K562 (cell line): ENCODE measurements at regions not wholly inside any gene's neighbourhood (a gene's known extent, or its start where the extent isn't known, plus 50 kb on each side); places are given as distances from the start of the nearest gene placed in this dataset.

Experiments used
- ATAC-seq: fragments of 200-7000 bp; cut with Tn5 transposase; 3 replicates; pipeline ENCODE4 v1.9.1; 2020; ENCODE audit warnings: moderate library complexity
- BruUV-seq: library from RNA; stranded (reverse); fragments of 400-500 nt; replicated peaks from 2 replicates; lab custom pipeline; 2021; lab: Mats Ljungman, UMichigan
- CTCF ChIA-PET: fragments of 300-600 bp; formaldehyde crosslinking; extraction: SDS; loops from one replicate; lab custom pipeline; 2021; ENCODE audit warnings: low intra/inter-chr PET ratio; lab: Yijun Ruan, JAX
- POLR2A ChIA-PET: fragments of 300-600, 350-650 bp; sonication (Branson Sonifier 250); formaldehyde crosslinking; extraction: SDS; loops from one replicate; lab custom pipeline; 2021; ENCODE audit warnings: antibody characterized with exemption, inconsistent platforms; lab: Yijun Ruan, JAX
- DNase-seq, 4 experiments: peaks; one replicate each; pipeline versions ENCODE4 v3.0.0 to v3.0.0-alpha.2; 2011 to 2018; ENCODE audit warnings: low spot score in 3 of 4, mixed read lengths in 3 of 4; ENCODE audit errors: extremely low read depth in 1 of 4
- FAIRE-seq: peaks from 2 replicates; lab custom pipeline; 2011; peaks lifted over from hg19 to GRCh38; lab: Jason Lieb, UNC
- H2AFZ ChIP-seq: 2 replicates; pipeline ENCODE4 v1.6.0; 2011; ENCODE audit warnings: low read depth, low read length, control low read depth, inconsistent platforms
- H3K27ac ChIP-seq: fragments of 200-600 bp; 3 replicates; pipeline ENCODE4 v1.8.0; 2011; ENCODE audit warnings: low read depth, mild to moderate bottlenecking, control low read depth, inconsistent platforms, low read length, moderate library complexity, mixed read lengths; ENCODE audit errors: extremely low read depth
- H3K27me3 ChIP-seq, 2 experiments: fragments of 300-600 bp in 1 of 2; 2 replicates in 1 of 2; 3 replicates in 1 of 2; pipeline versions ENCODE4 v1.6.0 to v1.8.0; 2011; ENCODE audit warnings: inconsistent platforms in 2 of 2, low read length in 2 of 2, mild to moderate bottlenecking in 1 of 2, mixed read lengths in 1 of 2, moderate library complexity in 1 of 2; ENCODE audit not compliant: control insufficient read depth in 2 of 2, insufficient read depth in 2 of 2
- H3K36me3 ChIP-seq: fragments of 300-600 bp; 3 replicates; pipeline ENCODE4 v1.8.0; 2011; ENCODE audit warnings: mild to moderate bottlenecking, low read length, inconsistent platforms; ENCODE audit not compliant: control insufficient read depth, insufficient read depth
- H3K4me1 ChIP-seq, 2 experiments: fragments of 200-600 bp in 1 of 2; replicated peaks in 1 of 2; 2 replicates in 1 of 2; 3 replicates in 1 of 2; pipeline versions ENCODE4 v1.5.1 to v1.8.0; 2011; ENCODE audit warnings: inconsistent platforms in 2 of 2, low read length in 2 of 2, mild to moderate bottlenecking in 1 of 2, mixed read lengths in 1 of 2, moderate library complexity in 1 of 2; ENCODE audit not compliant: control insufficient read depth in 2 of 2, insufficient read depth in 2 of 2
- H3K4me2 ChIP-seq: 2 replicates; pipeline ENCODE4 v1.6.1; 2011; ENCODE audit warnings: low read length, control low read depth, inconsistent platforms, mixed read lengths; ENCODE audit not compliant: insufficient read depth
- H3K4me3 ChIP-seq: fragments of 200-600 bp; sonication (generic), shearing (Covaris generic); 2 replicates; pipeline ENCODE4 v1.5.1; 2016; ENCODE audit warnings: control low read depth, inconsistent platforms
- H3K79me2 ChIP-seq: fragments of 200-600 bp; 3 replicates; pipeline ENCODE4 v1.8.0; 2011; ENCODE audit warnings: low read length, inconsistent platforms; ENCODE audit not compliant: control insufficient read depth, insufficient read depth
- H3K9ac ChIP-seq, 2 experiments: 2 replicates each; pipeline versions ENCODE4 v1.6.0 to v1.6.1; 2011; ENCODE audit warnings: low read depth in 2 of 2, low read length in 2 of 2, control low read depth in 1 of 2, inconsistent platforms in 1 of 2, mild to moderate bottlenecking in 1 of 2, mixed read lengths in 1 of 2; ENCODE audit not compliant: insufficient read depth in 1 of 2
- H3K9me1 ChIP-seq: one replicate; pipeline ENCODE4 v1.6.0; 2011; ENCODE audit warnings: inconsistent platforms, mild to moderate bottlenecking, low read length, moderate library complexity; ENCODE audit not compliant: control insufficient read depth, insufficient read depth
- H3K9me3 ChIP-seq: replicated peaks from 2 replicates; pipeline ENCODE4 v1.5.1; 2011; ENCODE audit warnings: low read depth, low read length, inconsistent platforms; ENCODE audit not compliant: control insufficient read depth, insufficient read depth
- H4K20me1 ChIP-seq: replicated peaks from 2 replicates; pipeline ENCODE4 v1.6.1; 2011; ENCODE audit warnings: low read length, inconsistent platforms, mixed read lengths; ENCODE audit not compliant: control insufficient read depth, insufficient read depth
- EP300 ChIP-seq: IDR thresholded peaks from 2 replicates; pipeline ENCODE4 v1.6.1; 2012; ENCODE audit warnings: low read length, improper control_type of control experiment
- MBD2 ChIP-seq: sonication (generic); IDR thresholded peaks from 2 replicates; pipeline ENCODE4 v1.6.1; 2016; ENCODE audit warnings: low read depth, borderline replicate concordance
- PML ChIP-seq: IDR thresholded peaks from 2 replicates; pipeline ENCODE4 v1.6.1; 2012; ENCODE audit warnings: low read length, inconsistent platforms
- RFX5 ChIP-seq: IDR thresholded peaks from 2 replicates; pipeline ENCODE4 v1.6.1; 2011; ENCODE audit warnings: low read depth, mild to moderate bottlenecking, improper control_type of control experiment, low read length
- TEAD4 ChIP-seq, 2 experiments: sonication (generic) in 1 of 2; formaldehyde crosslinking in 1 of 2; IDR thresholded peaks; 2 replicates each; pipeline versions ENCODE4 v1.6.1 to v1.8.0; 2012 to 2022; ENCODE audit warnings: borderline replicate concordance in 1 of 2, inconsistent platforms in 1 of 2, low read length in 1 of 2, mild to moderate bottlenecking in 1 of 2, missing genetic modification reagents in 1 of 2
- ZFP1 ChIP-seq: fragments of 450-650 bp; formaldehyde crosslinking; IDR thresholded peaks from 2 replicates; pipeline ENCODE4 v1.4.0; 2020; ENCODE audit warnings: mild to moderate bottlenecking, mixed read lengths
- ZNF232 ChIP-seq: sonication (generic); formaldehyde crosslinking; IDR thresholded peaks from 2 replicates; pipeline ENCODE4 v1.8.0; 2022; ENCODE audit warnings: mild to moderate bottlenecking, missing genetic modification reagents
- ZNF668 ChIP-seq: fragments of 250-450 bp; sonication (Bioruptor Pico); IDR thresholded peaks from 2 replicates; pipeline ENCODE4 v1.8.0; 2022; ENCODE audit warnings: mild to moderate bottlenecking, inconsistent platforms
- WGBS: fragments of 100-300 bp; shearing (Covaris generic); methylation state at CpG from one replicate; pipeline ENCODE4 v1.1.6; 2016; ENCODE audit warnings: low coverage, mixed read lengths; ENCODE audit not compliant: insufficient coverage; ENCODE audit errors: missing lambda C conversion rate; 5-methylcytosine and 5-hydroxymethylcytosine counted together
- in situ Hi-C: fragments of 300-500 bp; cut with MboI; formaldehyde crosslinking; loops from 4 replicates; pipeline ENCODE4 v1.15.0; 2018; ENCODE audit warnings: inconsistent platforms, mixed read lengths
- intact Hi-C: fragments of 100-400 bp; cut with micrococcal nuclease; formaldehyde crosslinking; loops from 2 replicates; pipeline ENCODE4 v1.14.2; 2022
- TF ChIP-seq, protein P1 (sequence below): fragments of 450-650 bp; IDR thresholded peaks from 2 replicates; pipeline ENCODE4 v1.6.1; 2016; ENCODE audit warnings: borderline replicate concordance

DNA sequence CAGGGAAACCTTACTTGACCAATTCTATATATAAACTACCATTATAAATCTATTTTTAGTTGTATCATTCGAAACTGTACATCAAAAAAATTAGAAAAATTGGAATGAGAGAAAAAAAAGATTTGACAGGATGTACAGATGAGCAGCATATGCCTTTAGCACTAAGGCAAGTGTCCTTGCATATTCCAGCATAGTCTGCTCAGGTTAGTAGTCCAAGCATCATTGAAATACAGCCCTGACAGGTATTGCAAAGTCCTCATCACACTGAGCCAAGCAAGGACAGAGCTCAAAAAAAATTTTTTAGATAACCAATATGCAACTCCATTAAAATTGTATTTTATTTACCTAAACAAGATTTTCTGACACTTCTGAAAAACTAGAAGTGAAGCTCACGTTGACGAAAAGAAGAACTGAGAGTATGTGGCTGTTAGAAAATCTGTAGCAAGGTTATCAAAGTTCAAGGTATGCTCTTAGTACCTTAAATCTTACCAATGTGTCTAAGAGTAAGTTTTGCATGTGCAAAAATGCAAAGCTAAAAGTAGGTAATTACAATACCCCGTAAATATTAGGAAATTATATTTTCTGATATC, 465.6 kb upstream of the ADGRL4 start:
- H3K9ac ChIP-seq: no peak overlapping the region
- H3K9me1 ChIP-seq: no peaks in the 10 kb centered on the region
- no peak overlapping the region for H3K4me3 ChIP-seq
- H3K27me3 ChIP-seq: no peaks in the 10 kb centered on the region
- no peak overlapping the region for H2AFZ ChIP-seq
- H3K36me3 ChIP-seq: no peaks in the 10 kb centered on the region
- DNase-seq (no peak), ATAC-seq (no peak)
- intact Hi-C loops (no loop called here), in situ Hi-C loops (no loop called here)
- CTCF ChIA-PET: no interaction called here
- no peak overlapping the region for H3K4me2 ChIP-seq
- WGBS: 0% methylated on average over 4 of the region's 4 CpGs
- no peaks in the 10 kb centered on the region for H4K20me1 ChIP-seq
- H3K79me2 ChIP-seq: no peaks in the 10 kb centered on the region
- no peaks in the 10 kb centered on the region for H3K9me3 ChIP-seq
- no TSS peak for BruUV-seq
- POLR2A ChIA-PET: no interaction called here
- no peaks in the 10 kb centered on the region for H3K4me1 ChIP-seq
- no peak for TF ChIP-seq RFX5
- no peak for TF ChIP-seq EP300
- no peak for TF ChIP-seq ZNF232
- no peak for TF ChIP-seq PML
- TF ChIP-seq, protein P1, sequence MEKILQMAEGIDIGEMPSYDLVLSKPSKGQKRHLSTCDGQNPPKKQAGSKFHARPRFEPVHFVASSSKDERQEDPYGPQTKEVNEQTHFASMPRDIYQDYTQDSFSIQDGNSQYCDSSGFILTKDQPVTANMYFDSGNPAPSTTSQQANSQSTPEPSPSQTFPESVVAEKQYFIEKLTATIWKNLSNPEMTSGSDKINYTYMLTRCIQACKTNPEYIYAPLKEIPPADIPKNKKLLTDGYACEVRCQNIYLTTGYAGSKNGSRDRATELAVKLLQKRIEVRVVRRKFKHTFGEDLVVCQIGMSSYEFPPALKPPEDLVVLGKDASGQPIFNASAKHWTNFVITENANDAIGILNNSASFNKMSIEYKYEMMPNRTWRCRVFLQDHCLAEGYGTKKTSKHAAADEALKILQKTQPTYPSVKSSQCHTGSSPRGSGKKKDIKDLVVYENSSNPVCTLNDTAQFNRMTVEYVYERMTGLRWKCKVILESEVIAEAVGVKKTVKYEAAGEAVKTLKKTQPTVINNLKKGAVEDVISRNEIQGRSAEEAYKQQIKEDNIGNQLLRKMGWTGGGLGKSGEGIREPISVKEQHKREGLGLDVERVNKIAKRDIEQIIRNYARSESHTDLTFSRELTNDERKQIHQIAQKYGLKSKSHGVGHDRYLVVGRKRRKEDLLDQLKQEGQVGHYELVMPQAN: no peak
- TF ChIP-seq MBD2: no peak
- no peak for TF ChIP-seq ZNF668 (CRISPR knock-in tag)
- no peak for TF ChIP-seq ZFP1 (CRISPR knock-in tag)
- no peak for TF ChIP-seq TEAD4 (IDR thresholded peaks at IDR 0.05; ENCODE audit: low read length)
- TF ChIP-seq TEAD4 (CRISPR knock-in tag; IDR thresholded peaks at IDR 0.05; ENCODE audit: borderline replicate concordance): no peak
- TF ChIP-seq, all 486 proteins: peak for 0
- no peak for FAIRE-seq
- no peak overlapping the region for H3K27ac ChIP-seq
